Left lobe of liver (tissue), 2 donors: ENCODE measurements at regions not wholly inside any gene's neighbourhood (a gene's known extent, or its start where the extent isn't known, plus 50 kb on each side); places are given as distances from the start of the nearest gene placed in this dataset.
"Not testable (repeated sequence)": the region's sequence is repeated elsewhere in the genome, so short reads cannot be mapped to it uniquely, and the experiment has no call there.

Experiments used
- ATAC-seq: fragments of 200-7000 bp; cut with Tn5 transposase; one replicate; pipeline ENCODE4 v1.9.1; 2020; ENCODE audit warnings: mild to moderate bottlenecking, moderate library complexity
- DNase-seq: peaks from one replicate; pipeline ENCODE4 v3.0.0-alpha.2; 2020; ENCODE audit warnings: low spot score
- donor health status: DM: no; HTN: no; CAD: no; lungs with moderate emphysema.
- donor health status: DM: no; HTN: yes; CAD: no.

- DNase-seq (no peak), ATAC-seq (no peak)
Measured at GRCh38 chr17:72385475-72385874, 264.7 kb downstream of the SOX9 start.

GRCh38 chr17:72386173-72386572 is 265.4 kb downstream of the SOX9 start:
- DNase-seq, result not testable (repeated sequence)

GRCh38 chr17:72386619-72387237 is 265.9 kb downstream of the SOX9 start:
- ATAC-seq, result no peak
- DNase-seq, result no peak

More at GRCh38 chr17:72386173-72386572, 265.4 kb downstream of the SOX9 start:
- ATAC-seq, result not testable (repeated sequence)

DNA sequence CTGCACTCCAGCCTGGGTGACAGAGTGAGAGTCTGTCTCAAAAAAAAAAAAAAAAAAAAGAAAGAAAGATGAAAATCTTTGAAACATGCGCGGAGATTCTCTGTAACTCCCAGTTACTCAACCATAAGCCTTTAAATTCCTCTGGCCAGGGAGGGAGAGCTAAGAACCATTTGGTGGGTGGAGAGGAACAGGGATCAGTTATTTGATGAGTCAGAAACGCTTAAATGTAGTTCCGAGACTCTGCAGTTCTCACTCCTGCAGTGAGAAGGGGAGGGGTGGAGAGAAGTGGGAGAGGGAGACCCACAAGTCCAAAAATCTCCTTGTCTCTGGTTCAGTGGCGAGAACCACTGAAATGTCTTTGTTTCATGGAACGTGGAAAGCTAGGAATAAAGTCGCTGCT is 266.7 kb downstream of the SOX9 start:
- no peak for ATAC-seq

DNA sequence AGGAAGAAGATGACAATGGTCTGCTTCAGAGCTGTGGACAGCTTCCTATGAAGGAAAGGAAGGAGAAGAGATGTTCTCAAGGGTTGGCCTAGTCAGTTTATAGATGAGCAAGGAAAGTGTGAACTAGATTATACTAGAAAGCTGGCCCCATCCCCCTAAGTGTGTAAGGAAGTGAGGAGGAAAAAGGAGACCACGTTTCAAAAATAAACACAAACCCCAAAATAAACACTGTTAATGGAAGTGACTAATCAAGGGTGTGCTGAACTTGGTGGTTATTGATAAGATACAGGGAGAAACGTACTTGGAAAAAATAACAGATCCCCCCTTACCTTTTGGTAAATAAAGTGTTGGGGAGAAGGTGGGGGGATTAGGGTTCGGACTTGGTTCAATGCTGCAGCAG is 267.1 kb downstream of the SOX9 start:
- no peak for DNase-seq
- ATAC-seq, result no peak

More for the DNA sequence above, 266.7 kb downstream of the SOX9 start:
- no peak for DNase-seq

DNA sequence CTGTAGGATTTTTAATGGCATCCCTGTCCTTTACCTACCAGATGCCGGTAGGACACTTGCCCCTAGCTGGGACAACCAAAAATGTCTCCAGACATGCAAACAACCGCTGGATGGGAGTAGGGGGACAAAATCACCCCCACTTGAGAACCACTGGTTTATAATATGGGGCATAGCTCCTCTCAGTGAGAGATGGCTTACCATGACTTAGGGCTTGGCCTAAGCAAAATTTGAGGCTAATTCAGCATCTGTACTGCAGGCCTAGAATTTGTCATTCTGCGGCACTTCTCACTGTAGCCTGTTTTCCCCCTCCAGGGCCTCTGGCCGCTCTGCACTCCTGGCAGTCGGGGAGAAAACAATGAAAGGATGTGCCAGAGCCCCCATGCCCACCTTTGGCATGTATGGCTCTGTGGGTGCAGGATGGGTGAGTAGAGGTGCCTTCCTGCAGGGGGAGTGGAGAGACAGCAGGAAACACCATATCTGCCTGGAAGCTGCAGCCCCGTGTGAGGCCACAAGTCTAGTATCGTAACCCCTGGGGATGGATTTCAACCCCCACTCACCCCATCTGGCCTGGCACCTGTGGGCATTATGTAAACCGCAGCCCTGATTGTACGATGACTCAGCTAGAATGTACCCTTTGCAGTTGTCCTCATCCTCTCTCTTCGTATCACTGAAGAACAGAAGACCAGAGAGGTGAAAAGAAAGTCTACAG is 268.1 kb downstream of the SOX9 start:
- no peak for DNase-seq
- no peak for ATAC-seq

GRCh38 chr17:72390675-72391508 is 270.1 kb downstream of the SOX9 start:
- ATAC-seq, result no peak
- no peak for DNase-seq

- no peak for DNase-seq
- no peak for ATAC-seq
Measured at GRCh38 chr17:72392056-72393010, 271.5 kb downstream of the SOX9 start.

GRCh38 chr17:72393553-72393952 is 272.7 kb downstream of the SOX9 start:
- no peak for DNase-seq
- no peak for ATAC-seq

DNA sequence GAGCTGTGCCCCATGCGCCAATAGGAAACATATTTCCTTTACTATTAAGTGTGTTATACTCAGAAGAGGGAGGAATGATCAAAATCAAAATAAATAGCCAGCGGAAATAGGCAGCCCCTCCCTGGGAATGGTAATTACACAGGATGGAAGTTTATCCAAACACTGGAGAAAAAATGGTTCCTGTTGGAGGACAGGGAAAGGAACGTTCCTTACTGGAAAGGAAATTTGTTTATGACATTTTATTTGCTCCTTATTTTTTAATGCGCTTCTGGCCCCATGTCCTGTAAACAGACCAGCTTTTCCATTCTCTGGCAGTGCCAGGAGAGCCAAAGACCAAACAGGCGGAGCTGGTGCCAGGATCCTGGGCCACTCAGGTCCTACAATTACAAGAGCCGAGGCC is 273.7 kb downstream of the SOX9 start:
- no peak for ATAC-seq
- DNase-seq, result no peak

- ATAC-seq (no peak), DNase-seq (no peak)
Measured at GRCh38 chr17:72396121-72396520, 275.3 kb downstream of the SOX9 start.

GRCh38 chr17:72397223-72397667 is 276.4 kb downstream of the SOX9 start:
- no peak for DNase-seq
- ATAC-seq, result no peak

- DNase-seq, result no peak
- ATAC-seq, result no peak
Measured at GRCh38 chr17:72397687-72398086, 276.9 kb downstream of the SOX9 start.

DNA sequence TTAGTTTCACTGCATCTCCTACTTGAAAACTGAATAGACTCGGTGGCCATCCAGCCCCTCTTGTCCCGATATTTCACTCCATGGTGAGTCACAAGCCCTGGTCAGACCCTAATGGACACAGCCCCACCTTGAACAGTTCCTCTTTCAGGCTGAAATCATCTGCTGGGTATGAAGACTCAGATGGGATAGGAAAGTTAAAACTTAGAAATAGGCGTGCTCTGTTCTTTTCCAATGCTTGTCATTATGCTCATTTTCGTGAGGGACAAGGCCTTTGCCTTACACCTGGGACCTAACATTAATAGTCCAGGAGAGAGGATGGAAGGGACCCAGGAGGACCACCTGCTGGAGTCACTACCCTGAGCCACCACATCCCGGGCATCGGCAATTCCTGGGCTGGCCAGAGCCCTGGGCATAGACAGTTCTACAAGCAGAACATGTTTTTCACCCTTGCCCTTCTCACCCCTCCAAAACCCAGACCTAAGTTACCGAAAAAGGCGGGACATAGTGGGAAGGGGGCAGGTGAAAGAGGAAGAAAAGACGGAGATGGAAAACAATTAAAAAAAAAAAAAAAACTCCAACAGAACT is 278.3 kb downstream of the SOX9 start:
- no peak for ATAC-seq
- DNase-seq, result no peak

DNA sequence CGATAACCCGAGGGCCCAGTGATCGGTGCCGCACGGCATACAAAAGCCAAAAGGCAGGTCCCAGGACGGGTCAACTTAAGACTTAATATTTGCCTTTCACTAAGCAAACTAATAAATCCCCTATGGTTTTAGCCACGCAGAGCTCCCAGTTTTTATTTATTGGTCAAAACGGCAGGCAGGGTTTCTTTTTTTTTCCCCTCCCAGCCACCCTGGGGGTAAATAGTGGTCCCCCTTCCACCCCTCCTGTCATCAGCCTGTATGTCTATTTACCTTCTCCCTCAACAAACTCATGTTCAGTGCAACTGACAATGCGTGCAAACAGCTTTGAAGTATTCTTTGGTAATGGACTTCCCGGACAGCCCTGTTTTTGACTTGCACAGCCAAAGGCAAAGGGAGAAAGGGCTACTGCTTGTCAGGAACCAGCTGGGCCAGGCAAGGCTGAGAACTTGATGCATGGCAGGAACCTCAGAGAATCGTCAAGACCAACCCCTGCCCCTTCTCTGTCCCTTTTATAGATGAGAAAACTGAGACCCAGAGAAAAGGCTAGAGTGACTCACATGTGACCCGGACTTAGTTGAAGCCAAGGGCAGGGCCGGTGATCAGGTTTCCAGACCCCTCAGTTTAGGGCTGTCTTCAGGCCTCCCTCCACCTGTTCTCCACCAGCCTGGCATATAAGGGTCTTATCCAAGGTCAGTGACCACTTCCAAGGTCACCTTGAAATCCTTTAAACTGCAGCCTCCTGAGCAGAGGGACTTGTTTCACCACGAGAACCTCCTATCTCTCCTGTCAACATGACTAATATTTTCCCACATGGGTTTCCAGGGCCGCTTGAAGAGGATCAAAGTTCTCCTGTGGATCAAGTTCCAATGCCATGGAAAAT is 279.0 kb downstream of the SOX9 start:
- no peak for ATAC-seq
- DNase-seq, result no peak

GRCh38 chr17:72400488-72400827 is 279.6 kb downstream of the SOX9 start:
- DNase-seq, result no peak

GRCh38 chr17:72400863-72401262 is 280.0 kb downstream of the SOX9 start:
- DNase-seq, result no peak
- no peak for ATAC-seq

More at GRCh38 chr17:72400488-72400827, 279.6 kb downstream of the SOX9 start:
- no peak for ATAC-seq

DNA sequence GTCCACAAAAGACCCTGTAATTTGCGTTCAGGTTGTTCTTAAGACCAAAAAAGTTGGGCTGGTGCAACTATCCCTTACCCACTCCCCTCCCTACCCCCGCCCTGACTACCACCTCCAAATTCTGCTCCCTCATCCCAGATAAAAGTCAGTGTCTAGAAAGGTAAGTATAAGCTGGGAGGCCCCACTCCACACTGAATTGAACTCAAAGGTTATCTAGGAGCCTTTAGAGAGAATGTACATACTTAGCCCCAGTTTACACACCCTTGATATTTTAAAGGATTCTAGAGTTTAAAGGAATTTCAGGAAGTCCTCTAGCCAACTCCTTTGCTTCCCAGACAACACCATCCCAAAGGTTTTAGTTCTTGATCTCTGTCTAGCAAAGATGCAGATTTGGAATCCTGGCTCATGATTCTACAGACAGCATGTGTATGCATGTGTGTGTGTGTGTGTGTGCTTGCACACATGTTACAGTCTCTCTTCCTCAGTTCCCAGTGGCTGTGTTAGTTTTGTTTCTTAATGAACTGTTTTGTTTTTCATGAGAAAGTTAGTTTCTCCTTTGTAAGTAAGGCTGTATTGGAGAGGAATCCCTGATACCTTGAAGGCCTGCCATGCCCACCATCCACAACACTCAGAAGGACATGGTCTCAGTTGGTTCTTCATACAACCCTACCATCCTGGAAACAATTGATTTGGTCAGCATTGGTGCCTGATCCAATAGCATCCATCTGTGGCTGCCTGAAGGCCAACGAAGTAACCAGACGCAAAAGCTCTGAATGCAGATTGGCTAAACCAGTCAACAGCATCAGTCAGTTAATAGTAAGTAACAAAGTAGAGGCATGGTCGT is 281.3 kb downstream of the SOX9 start:
- DNase-seq, result no peak
- ATAC-seq, result no peak
